Body of pancreas (tissue), 4 donors: ENCODE measurements at regions not wholly inside any gene's neighbourhood (a gene's known extent, or its start where the extent isn't known, plus 50 kb on each side); places are given as distances from the start of the nearest gene placed in this dataset.

Experiments
- ATAC-seq: fragments of 150-250 bp; one replicate; pipeline ENCODE4 v1.9.1; 2016
- DNase-seq, 4 donors: peaks; one replicate each; pipeline ENCODE4 v3.0.0-alpha.2; 2019
- H3K27ac ChIP-seq, 4 donors: fragments of 200-600 bp; sonication (generic); 1 replicate in 3 of 4; 2 replicates in 1 of 4; pipeline versions ENCODE4 v1.5.1 to v1.6.1; 2016 to 2019; ENCODE audit warnings: mild to moderate bottlenecking in 1 of 4, mixed read lengths in 1 of 4, moderate library complexity in 1 of 4
- H3K27me3 ChIP-seq, 2 donors: fragments of 200-600 bp; sonication (generic); one replicate each; pipeline ENCODE4 v1.6.0; 2016; ENCODE audit warnings: mild to moderate bottlenecking in 1 of 2
- H3K36me3 ChIP-seq, 2 donors: fragments of 200-600 bp; sonication (generic); replicated peaks in 1 of 2; 2 replicates each; pipeline ENCODE4 v1.5.1; 2016; ENCODE audit warnings: low read depth in 2 of 2; ENCODE audit not compliant: insufficient read depth in 1 of 2
- H3K4me1 ChIP-seq: fragments of 200-600 bp; sonication (generic); one replicate; pipeline ENCODE4 v1.6.0; 2016
- H3K4me3 ChIP-seq, 2 donors: fragments of 200-600 bp; sonication (generic); 1 replicate in 1 of 2; 2 replicates in 1 of 2; pipeline ENCODE4 v1.5.1; 2016 to 2019
- H3K9me3 ChIP-seq, 3 donors: fragments of 200-600 bp; sonication (generic); 1 replicate in 2 of 3; 2 replicates in 1 of 3; pipeline ENCODE4 v1.5.1; 2016
- CTCF ChIP-seq, 7 experiments: fragments of 450-650 bp in 4 of 7; fragments of 200-600 bp in 3 of 7; sonication (generic) in 3 of 7; IDR thresholded peaks; one replicate each; pipeline ENCODE4 v1.5.1; 2016 to 2019; ENCODE audit warnings: antibody characterized with exemption in 7 of 7
- POLR2A ChIP-seq, 3 donors: fragments of 450-650 bp; IDR thresholded peaks; one replicate each; pipeline ENCODE4 v1.6.1; 2016; ENCODE audit warnings: antibody characterized with exemption in 3 of 3, mild to moderate bottlenecking in 2 of 3
- WGBS, 2 donors: methylation state at CpG; one replicate each; pipeline ENCODE4 v1.1.5; 2017; 5-methylcytosine and 5-hydroxymethylcytosine counted together
- intact Hi-C: fragments of 100-400 bp; cut with DNase I; formaldehyde crosslinking; loops from one replicate; pipeline ENCODE4 v1.15.1; 2023

GRCh38 chr2:175309799-175310198, 128.3 kb upstream of the ATP5MC3 start:
- no peaks in the 10 kb centered on the region for H3K36me3 ChIP-seq
- no peak for ATAC-seq
- no peak for TF ChIP-seq POLR2A (IDR thresholded peaks at IDR 0.05)
- peak in 2 of 7 experiments; percentile 17 to 20 for TF ChIP-seq CTCF (IDR thresholded peaks at IDR 0.05)
- H3K9me3 ChIP-seq, result no peaks in the 10 kb centered on the region
- H3K4me1 ChIP-seq, result no peaks in the 10 kb centered on the region
- no peak for DNase-seq
- no peak overlapping the region for H3K27ac ChIP-seq
- no peak overlapping the region for H3K4me3 ChIP-seq
- no peaks in the 10 kb centered on the region for H3K27me3 ChIP-seq
- WGBS, 2 donors, result 37 to 51% methylated on average over 3 of the region's 3 CpGs
- intact Hi-C loops, result no loop called here

GRCh38 chr2:175308005-175308404, 126.5 kb upstream of the ATP5MC3 start:
- no peak for TF ChIP-seq POLR2A (IDR thresholded peaks at IDR 0.05)
- ATAC-seq, result no peak
- Histone ChIP-seq H3K4me3 (no peak overlapping the region), H3K36me3 (no peaks in the 10 kb centered on the region), H3K4me1 (no peaks in the 10 kb centered on the region), H3K27ac (no peak overlapping the region), H3K9me3 (no peaks in the 10 kb centered on the region), H3K27me3 (no peaks in the 10 kb centered on the region)
- no peak for DNase-seq
- intact Hi-C loops, result no loop called here
- 72 to 73% methylated on average over 4 of the region's 4 CpGs for WGBS, 2 donors

- H3K4me1 ChIP-seq, result no peaks in the 10 kb centered on the region
- DNase-seq, result no peak
- intact Hi-C loops, result no loop called here
- no peak overlapping the region for H3K27ac ChIP-seq
- H3K9me3 ChIP-seq, result no peaks in the 10 kb centered on the region
- WGBS, 2 donors, result 82 to 84% methylated on average over 2 of the region's 2 CpGs
- no peak for TF ChIP-seq POLR2A (IDR thresholded peaks at IDR 0.05)
- no peak for ATAC-seq
- no peaks in the 10 kb centered on the region for H3K36me3 ChIP-seq
- H3K27me3 ChIP-seq, result no peaks in the 10 kb centered on the region
- H3K4me3 ChIP-seq, result no peak overlapping the region
These were observed 123.0 kb upstream of the ATP5MC3 start for GRCh38 chr2:175304541-175304940.

GRCh38 chr2:175293776-175294175, 112.3 kb upstream of the ATP5MC3 start:
- WGBS, 2 donors, result 27 to 29% methylated on average over 4 of the region's 4 CpGs
- no peak for ATAC-seq
- Histone ChIP-seq H3K36me3 (no peaks in the 10 kb centered on the region), H3K4me3 (no peak overlapping the region), H3K27me3 (no peaks in the 10 kb centered on the region), H3K9me3 (peaks cover 0 to 4% (median 0%) of the 10 kb centered on the region in 3 donors), H3K4me1 (no peaks in the 10 kb centered on the region), H3K27ac (no peak overlapping the region)
- DNase-seq, result no peak
- TF ChIP-seq POLR2A (IDR thresholded peaks at IDR 0.05), result no peak
- no peak for TF ChIP-seq CTCF (IDR thresholded peaks at IDR 0.05)
- intact Hi-C loops, result no loop called here

- H3K36me3 ChIP-seq, result no peaks in the 10 kb centered on the region
- H3K27ac ChIP-seq, result no peak overlapping the region
- DNase-seq (no peak), ATAC-seq (no peak)
- WGBS, 2 donors, result 60 to 73% methylated on average over 3 of the region's 3 CpGs
- H3K27me3 ChIP-seq, result no peaks in the 10 kb centered on the region
- H3K9me3 ChIP-seq, result peaks cover 0 to 4% (median 0%) of the 10 kb centered on the region in 3 donors
- H3K4me3 ChIP-seq, result no peak overlapping the region
- TF ChIP-seq CTCF (IDR thresholded peaks at IDR 0.05) (no peak), POLR2A (IDR thresholded peaks at IDR 0.05) (no peak)
- intact Hi-C loops, result no loop called here
- no peaks in the 10 kb centered on the region for H3K4me1 ChIP-seq
These were observed 111.7 kb upstream of the ATP5MC3 start for GRCh38 chr2:175293195-175293594.

GRCh38 chr2:175282886-175283285, 101.4 kb upstream of the ATP5MC3 start:
- no peak overlapping the region for H3K27ac ChIP-seq
- intact Hi-C loops, result no loop called here
- no peaks in the 10 kb centered on the region for H3K36me3 ChIP-seq
- WGBS, 2 donors, result 23 to 42% methylated on average over 2 of the region's 2 CpGs
- no peaks in the 10 kb centered on the region for H3K9me3 ChIP-seq
- no peak for DNase-seq
- no peaks in the 10 kb centered on the region for H3K4me1 ChIP-seq
- ATAC-seq, result no peak
- no peak for TF ChIP-seq CTCF (IDR thresholded peaks at IDR 0.05)
- H3K27me3 ChIP-seq, result no peaks in the 10 kb centered on the region
- H3K4me3 ChIP-seq, result no peak overlapping the region
